HEK293 (cell line): ENCODE measurements at regions not wholly inside any gene's neighbourhood (a gene's known extent, or its start where the extent isn't known, plus 50 kb on each side); places are given as distances from the start of the nearest gene placed in this dataset.

Experiments used
- CTCF ChIA-PET: fragments of 350-600 bp; formaldehyde crosslinking; extraction: SDS; loops from one replicate; lab custom pipeline; 2021; ENCODE audit warnings: antibody characterized with exemption; lab: Yijun Ruan, JAX
- POLR2A ChIA-PET: fragments of 300-600 bp; formaldehyde crosslinking; extraction: SDS; loops from one replicate; lab custom pipeline; 2020; ENCODE audit warnings: antibody characterized with exemption, inconsistent platforms; lab: Yijun Ruan, JAX
- H3K27ac ChIP-seq: fragments of 200-500 bp; sonication (Bioruptor generic); 2 replicates; pipeline ENCODE4 v1.5.1; 2014; ENCODE audit warnings: low read depth, low read length, control low read depth, inconsistent platforms; ENCODE audit errors: extremely low read depth
- H3K36me3 ChIP-seq, 2 experiments: fragments of 200-500 bp in 1 of 2; sonication (Bioruptor generic) in 1 of 2; 1 replicate in 1 of 2; 2 replicates in 1 of 2; pipeline ENCODE4 v1.5.1; 2014 to 2017; ENCODE audit warnings: inconsistent platforms in 2 of 2, low read length in 2 of 2; ENCODE audit not compliant: control insufficient read depth in 2 of 2, insufficient read depth in 1 of 2
- H3K4me1 ChIP-seq: fragments of 200-500 bp; sonication (Bioruptor generic); 2 replicates; pipeline ENCODE4 v1.5.1; 2014; ENCODE audit warnings: mild to moderate bottlenecking, low read length, inconsistent platforms; ENCODE audit not compliant: control insufficient read depth, insufficient read depth
- H3K4me3 ChIP-seq: 2 replicates; pipeline ENCODE4 v1.5.1; 2011; ENCODE audit warnings: low read depth, mild to moderate bottlenecking, control low read depth, low read length, moderate library complexity
- H3K9me3 ChIP-seq: fragments of 200-500 bp; sonication (Bioruptor generic); 2 replicates; pipeline ENCODE4 v1.5.1; 2014; ENCODE audit warnings: low read depth, low read length, inconsistent platforms; ENCODE audit not compliant: control insufficient read depth, insufficient read depth
- BCL11B ChIP-seq: fragments of 450-650 bp; formaldehyde crosslinking; IDR thresholded peaks from 2 replicates; pipeline ENCODE4 v1.5.1; 2016; ENCODE audit warnings: low read depth, missing biosample characterization, missing genetic modification characterization
- BCL6B ChIP-seq: fragments of 450-650 bp; formaldehyde crosslinking; IDR thresholded peaks from 2 replicates; pipeline ENCODE4 v1.5.1; 2017; ENCODE audit warnings: missing biosample characterization, missing genetic modification characterization
- FEZF1 ChIP-seq: fragments of 450-650 bp; formaldehyde crosslinking; IDR thresholded peaks from 2 replicates; pipeline ENCODE4 v1.5.1; 2016; ENCODE audit warnings: missing biosample characterization, missing genetic modification characterization
- HOXD13 ChIP-seq: sonication (generic); formaldehyde crosslinking; IDR thresholded peaks from 2 replicates; pipeline ENCODE4 v1.8.0; 2022; ENCODE audit warnings: missing genetic modification reagents, borderline replicate concordance
- KLF7 ChIP-seq: fragments of 450-650 bp; formaldehyde crosslinking; IDR thresholded peaks from 2 replicates; pipeline ENCODE4 v1.5.1; 2016; ENCODE audit warnings: missing biosample characterization, missing genetic modification characterization, borderline replicate concordance
- MZF1 ChIP-seq: fragments of 450-650 bp; formaldehyde crosslinking; IDR thresholded peaks from 2 replicates; pipeline ENCODE4 v1.5.1; 2017; ENCODE audit warnings: missing biosample characterization, missing genetic modification characterization, borderline replicate concordance
- OSR2 ChIP-seq: fragments of 450-650 bp; formaldehyde crosslinking; IDR thresholded peaks from 2 replicates; pipeline ENCODE4 v1.5.1; 2016; ENCODE audit warnings: missing biosample characterization, missing genetic modification characterization
- PRDM10 ChIP-seq: fragments of 450-650 bp; formaldehyde crosslinking; IDR thresholded peaks from 2 replicates; pipeline ENCODE4 v1.5.1; 2016; ENCODE audit warnings: missing biosample characterization, missing genetic modification characterization
- SP7 ChIP-seq: fragments of 450-650 bp; formaldehyde crosslinking; IDR thresholded peaks from 2 replicates; pipeline ENCODE4 v1.5.1; 2016; ENCODE audit warnings: missing biosample characterization, missing genetic modification characterization
- TRIM28 ChIP-seq: IDR thresholded peaks from 2 replicates; pipeline ENCODE4 v1.6.1; 2011; ENCODE audit warnings: low read length, control low read depth, borderline replicate concordance
- ZBTB48 ChIP-seq: fragments of 450-650 bp; formaldehyde crosslinking; IDR thresholded peaks from 2 replicates; pipeline ENCODE4 v1.5.1; 2016; ENCODE audit warnings: missing biosample characterization, missing genetic modification characterization
- ZEB2 ChIP-seq: fragments of 450-650 bp; formaldehyde crosslinking; IDR thresholded peaks from 2 replicates; pipeline ENCODE4 v1.5.1; 2016; ENCODE audit warnings: missing biosample characterization, missing genetic modification characterization
- ZNF114 ChIP-seq: fragments of 450-650 bp; formaldehyde crosslinking; IDR thresholded peaks from 2 replicates; pipeline ENCODE4 v1.5.0; 2017; ENCODE audit warnings: missing biosample characterization, missing genetic modification characterization
- ZNF140 ChIP-seq: fragments of 450-650 bp; formaldehyde crosslinking; IDR thresholded peaks from 2 replicates; pipeline ENCODE4 v1.5.1; 2016; ENCODE audit warnings: missing biosample characterization, missing genetic modification characterization
- ZNF16 ChIP-seq: fragments of 450-650 bp; formaldehyde crosslinking; IDR thresholded peaks from 2 replicates; pipeline ENCODE4 v1.5.1; 2016; ENCODE audit warnings: low read depth, missing biosample characterization, missing genetic modification characterization
- ZNF175 ChIP-seq: fragments of 450-650 bp; formaldehyde crosslinking; IDR thresholded peaks from 2 replicates; pipeline ENCODE4 v1.5.1; 2016; ENCODE audit warnings: missing biosample characterization, missing genetic modification characterization
- ZNF274 ChIP-seq, 2 experiments: fragments of 200-500 bp in 1 of 2; fragments of 450-650 bp in 1 of 2; sonication (Bioruptor generic) in 1 of 2; formaldehyde crosslinking in 1 of 2; IDR thresholded peaks; 2 replicates each; pipeline versions ENCODE4 v1.5.1 to v1.6.1; 2014 to 2016; ENCODE audit warnings: borderline replicate concordance in 1 of 2, inconsistent platforms in 1 of 2, low read length in 1 of 2, missing biosample characterization in 1 of 2, missing genetic modification characterization in 1 of 2
- ZNF335 ChIP-seq: fragments of 450-650 bp; formaldehyde crosslinking; conservative IDR thresholded peaks from 2 replicates; pipeline ENCODE4 v1.5.1; 2016; ENCODE audit warnings: missing biosample characterization, missing genetic modification characterization
- ZNF394 ChIP-seq: fragments of 450-650 bp; formaldehyde crosslinking; IDR thresholded peaks from 2 replicates; pipeline ENCODE4 v1.5.1; 2016; ENCODE audit warnings: missing biosample characterization, missing genetic modification characterization, mild to moderate bottlenecking, moderate library complexity, borderline replicate concordance
- ZNF623 ChIP-seq: fragments of 450-650 bp; formaldehyde crosslinking; IDR thresholded peaks from 2 replicates; pipeline ENCODE4 v1.5.1; 2016; ENCODE audit warnings: missing biosample characterization, missing genetic modification characterization
- ZNF768 ChIP-seq: fragments of 450-650 bp; formaldehyde crosslinking; IDR thresholded peaks from 2 replicates; pipeline ENCODE4 v1.5.1; 2018; ENCODE audit warnings: missing biosample characterization, mild to moderate bottlenecking, missing genetic modification characterization
- ZNF791 ChIP-seq: fragments of 450-650 bp; formaldehyde crosslinking; IDR thresholded peaks from 2 replicates; pipeline ENCODE4 v1.5.1; 2016; ENCODE audit warnings: missing biosample characterization, missing genetic modification characterization
- TF ChIP-seq, protein P1 (sequence below): fragments of 450-650 bp; formaldehyde crosslinking; IDR thresholded peaks from 2 replicates; pipeline ENCODE4 v1.5.1; 2017; ENCODE audit warnings: missing biosample characterization, missing genetic modification characterization
- TF ChIP-seq, protein P2 (sequence below): fragments of 450-650 bp; formaldehyde crosslinking; conservative IDR thresholded peaks from 2 replicates; pipeline ENCODE4 v1.5.1; 2016; ENCODE audit warnings: low read depth, missing biosample characterization, missing genetic modification characterization
- TF ChIP-seq, protein P3 (sequence below): fragments of 450-650 bp; formaldehyde crosslinking; IDR thresholded peaks from 2 replicates; pipeline ENCODE4 v1.5.1; 2016; ENCODE audit warnings: missing biosample characterization, missing genetic modification characterization

DNA sequence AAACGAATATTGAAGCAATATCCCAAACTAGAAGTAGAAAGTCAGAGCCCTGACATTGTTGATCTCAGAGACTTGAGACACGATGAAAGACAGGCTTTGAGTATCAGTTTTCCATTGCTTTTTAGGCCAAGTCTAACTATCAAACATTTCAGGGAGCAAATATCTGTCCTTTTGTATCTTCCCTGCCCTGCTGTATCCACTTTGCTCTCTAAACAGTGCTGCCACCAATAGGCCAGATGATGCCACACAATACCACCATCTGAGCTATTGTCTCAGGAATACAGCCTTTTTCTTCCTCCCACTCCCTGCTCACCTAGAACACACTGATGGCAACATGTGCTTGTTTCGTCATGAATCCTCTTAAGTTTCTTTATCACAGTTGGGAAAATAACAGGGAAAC lies 62.6 kb upstream of the SPAG17 start:
- TF ChIP-seq MZF1 (no peak), ZNF114 (tag by site-specific recombination) (no peak), ZNF16 (tag by site-specific recombination) (no peak), PRDM10 (tag by site-specific recombination) (no peak), ZNF175 (no peak), ZNF768 (tag by site-specific recombination) (no peak), BCL6B (tag by site-specific recombination) (no peak)
- TF ChIP-seq, protein P1, sequence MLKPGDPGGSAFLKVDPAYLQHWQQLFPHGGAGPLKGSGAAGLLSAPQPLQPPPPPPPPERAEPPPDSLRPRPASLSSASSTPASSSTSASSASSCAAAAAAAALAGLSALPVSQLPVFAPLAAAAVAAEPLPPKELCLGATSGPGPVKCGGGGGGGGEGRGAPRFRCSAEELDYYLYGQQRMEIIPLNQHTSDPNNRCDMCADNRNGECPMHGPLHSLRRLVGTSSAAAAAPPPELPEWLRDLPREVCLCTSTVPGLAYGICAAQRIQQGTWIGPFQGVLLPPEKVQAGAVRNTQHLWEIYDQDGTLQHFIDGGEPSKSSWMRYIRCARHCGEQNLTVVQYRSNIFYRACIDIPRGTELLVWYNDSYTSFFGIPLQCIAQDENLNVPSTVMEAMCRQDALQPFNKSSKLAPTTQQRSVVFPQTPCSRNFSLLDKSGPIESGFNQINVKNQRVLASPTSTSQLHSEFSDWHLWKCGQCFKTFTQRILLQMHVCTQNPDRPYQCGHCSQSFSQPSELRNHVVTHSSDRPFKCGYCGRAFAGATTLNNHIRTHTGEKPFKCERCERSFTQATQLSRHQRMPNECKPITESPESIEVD (tag by site-specific recombination), result no peak
- H3K9me3 ChIP-seq, result no peaks in the 10 kb centered on the region
- no peaks in the 10 kb centered on the region for H3K36me3 ChIP-seq
- POLR2A ChIA-PET, result no interaction called here
- CTCF ChIA-PET, result interaction anchor here (0.6 to 1.7 kb wide), 8 partner anchors 11 to 705 kb away, joined by 3 to 11 read pairs (median 4); no protein-coding TSS in a partner anchor
- no peaks in the 10 kb centered on the region for H3K4me1 ChIP-seq
- no peak overlapping the region for H3K4me3 ChIP-seq
- no peak overlapping the region for H3K27ac ChIP-seq

DNA sequence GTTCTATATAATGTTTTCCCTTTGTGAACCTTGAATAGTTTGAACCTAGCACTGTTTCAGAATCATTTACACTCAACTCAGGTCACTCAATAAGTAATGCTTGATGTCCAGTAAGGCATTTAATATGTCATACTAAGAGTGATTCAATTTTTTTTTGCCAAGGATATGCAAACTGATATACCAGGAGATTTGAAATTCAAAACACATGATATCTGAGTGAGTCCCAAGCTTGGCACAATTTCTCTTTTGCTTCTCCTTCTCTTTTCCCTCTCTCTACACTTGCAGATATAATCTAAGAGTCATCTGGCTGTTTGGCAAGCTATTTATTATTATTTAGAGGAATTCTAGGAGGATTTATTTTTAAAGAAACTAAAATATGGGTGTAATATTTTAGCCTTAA lies 61.6 kb upstream of the SPAG17 start:
- POLR2A ChIA-PET, result no interaction called here
- CTCF ChIA-PET, result interaction anchor here (1.6 kb wide), 1 partner anchor 13 kb away, joined by 3 read pairs; no protein-coding TSS in a partner anchor
- TF ChIP-seq ZNF335 (tag by site-specific recombination), result no peak
- TF ChIP-seq ZEB2 (tag by site-specific recombination), result no peak
- TF ChIP-seq OSR2, result no peak
- TF ChIP-seq ZNF274 (IDR thresholded peaks at IDR 0.05; ENCODE audit: low read length), result no peak
- TF ChIP-seq ZNF274 (tag by site-specific recombination; IDR thresholded peaks at IDR 0.05; ENCODE audit: borderline replicate concordance), result no peak
- no peak for TF ChIP-seq HOXD13 (CRISPR knock-in tag)
- TF ChIP-seq, protein P2, sequence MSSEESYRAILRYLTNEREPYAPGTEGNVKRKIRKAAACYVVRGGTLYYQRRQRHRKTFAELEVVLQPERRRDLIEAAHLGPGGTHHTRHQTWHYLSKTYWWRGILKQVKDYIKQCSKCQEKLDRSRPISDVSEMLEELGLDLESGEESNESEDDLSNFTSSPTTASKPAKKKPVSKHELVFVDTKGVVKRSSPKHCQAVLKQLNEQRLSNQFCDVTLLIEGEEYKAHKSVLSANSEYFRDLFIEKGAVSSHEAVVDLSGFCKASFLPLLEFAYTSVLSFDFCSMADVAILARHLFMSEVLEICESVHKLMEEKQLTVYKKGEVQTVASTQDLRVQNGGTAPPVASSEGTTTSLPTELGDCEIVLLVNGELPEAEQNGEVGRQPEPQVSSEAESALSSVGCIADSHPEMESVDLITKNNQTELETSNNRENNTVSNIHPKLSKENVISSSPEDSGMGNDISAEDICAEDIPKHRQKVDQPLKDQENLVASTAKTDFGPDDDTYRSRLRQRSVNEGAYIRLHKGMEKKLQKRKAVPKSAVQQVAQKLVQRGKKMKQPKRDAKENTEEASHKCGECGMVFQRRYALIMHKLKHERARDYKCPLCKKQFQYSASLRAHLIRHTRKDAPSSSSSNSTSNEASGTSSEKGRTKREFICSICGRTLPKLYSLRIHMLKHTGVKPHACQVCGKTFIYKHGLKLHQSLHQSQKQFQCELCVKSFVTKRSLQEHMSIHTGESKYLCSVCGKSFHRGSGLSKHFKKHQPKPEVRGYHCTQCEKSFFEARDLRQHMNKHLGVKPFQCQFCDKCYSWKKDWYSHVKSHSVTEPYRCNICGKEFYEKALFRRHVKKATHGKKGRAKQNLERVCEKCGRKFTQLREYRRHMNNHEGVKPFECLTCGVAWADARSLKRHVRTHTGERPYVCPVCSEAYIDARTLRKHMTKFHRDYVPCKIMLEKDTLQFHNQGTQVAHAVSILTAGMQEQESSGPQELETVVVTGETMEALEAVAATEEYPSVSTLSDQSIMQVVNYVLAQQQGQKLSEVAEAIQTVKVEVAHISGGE, result no peak
- no peak for TF ChIP-seq FEZF1
- no peak for TF ChIP-seq BCL11B (tag by site-specific recombination)
- no peak for TF ChIP-seq TRIM28
- TF ChIP-seq ZBTB48 (tag by site-specific recombination), result no peak
- TF ChIP-seq KLF7 (tag by site-specific recombination), result no peak
- TF ChIP-seq SP7 (tag by site-specific recombination), result no peak
- TF ChIP-seq, protein P3, sequence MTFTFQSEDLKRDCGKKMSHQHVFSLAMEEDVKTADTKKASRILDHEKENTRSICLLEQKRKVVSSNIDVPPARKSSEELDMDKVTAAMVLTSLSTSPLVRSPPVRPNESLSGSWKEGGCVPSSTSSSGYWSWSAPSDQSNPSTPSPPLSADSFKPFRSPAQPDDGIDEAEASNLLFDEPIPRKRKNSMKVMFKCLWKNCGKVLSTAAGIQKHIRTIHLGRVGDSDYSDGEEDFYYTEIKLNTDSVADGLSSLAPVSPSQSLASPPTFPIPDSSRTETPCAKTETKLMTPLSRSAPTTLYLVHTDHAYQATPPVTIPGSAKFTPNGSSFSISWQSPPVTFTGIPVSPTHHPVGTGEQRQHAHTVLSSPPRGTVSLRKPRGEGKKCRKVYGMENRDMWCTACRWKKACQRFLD (tag by site-specific recombination), result no peak
- TF ChIP-seq ZNF140, result no peak
- no peak for TF ChIP-seq ZNF623 (tag by site-specific recombination)
- TF ChIP-seq ZNF394, result no peak
- no peak for TF ChIP-seq ZNF791

More for the DNA sequence above, 61.6 kb upstream of the SPAG17 start:
- Histone ChIP-seq H3K9me3 (no peaks in the 10 kb centered on the region), H3K36me3 (no peaks in the 10 kb centered on the region), H3K4me3 (no peak overlapping the region), H3K27ac (no peak overlapping the region), H3K4me1 (no peaks in the 10 kb centered on the region)
